ENCODE measurements at regions not wholly inside any gene's neighbourhood (a gene's known extent, or its start where the extent isn't known, plus 50 kb on each side); places are given as distances from the start of the nearest gene placed in this dataset.

GRCh38 chrX:81874807-81875206 lies 672.9 kb downstream of the SH3BGRL start:
- no peaks in the 10 kb centered on the region for H3K36me3 ChIP-seq (ENCODE audit: control insufficient read depth, insufficient read depth, low read length)
- no peaks in the 10 kb centered on the region for H3K4me1 ChIP-seq (ENCODE audit: control insufficient read depth, extremely low read depth, insufficient read depth, low read length)
- no peak overlapping the region for H3K4me3 ChIP-seq (replicated peaks in 1 of 4; ENCODE audit: control extremely low read depth in 1 of 4, insufficient read depth in 1 of 4, low read depth in 3 of 4, low read length in 4 of 4)
- no peak overlapping the region for H3K4me2 ChIP-seq (ENCODE audit: extremely low read depth, insufficient read depth, low read length)
- H4K20me1 ChIP-seq (ENCODE audit: control insufficient read depth, extremely low read depth, insufficient read depth, low read length): no peaks in the 10 kb centered on the region
- DNase-seq (ENCODE audit: low read depth in 2 of 2): no peak
- no peaks in the 10 kb centered on the region for H3K79me2 ChIP-seq (ENCODE audit: control insufficient read depth, insufficient read depth, low read length)
- H3K9me3 ChIP-seq (ENCODE audit: control insufficient read depth, insufficient read depth, low read depth, low read length): no peaks in the 10 kb centered on the region
- no peak overlapping the region for H2AFZ ChIP-seq (ENCODE audit: low read length)
- TF ChIP-seq CTCF (conservative IDR thresholded peaks at IDR 0.05 in 1 of 2, IDR thresholded peaks at IDR 0.05 in 1 of 2; ENCODE audit: low read depth in 1 of 2, low read length in 2 of 2) (no peak), EZH2 (IDR thresholded peaks at IDR 0.05; ENCODE audit: low read length, missing control alignments) (no peak)
- H3K27me3 ChIP-seq (ENCODE audit: control insufficient read depth, insufficient read depth, low read length): no peaks in the 10 kb centered on the region
- H3K27ac ChIP-seq (ENCODE audit: insufficient read depth, low read length): no peak overlapping the region
- no peak overlapping the region for H3K9ac ChIP-seq (ENCODE audit: insufficient read depth, low read length)

GRCh38 chrX:81875800-81876199 lies 673.9 kb downstream of the SH3BGRL start:
- H3K36me3 ChIP-seq (ENCODE audit: control insufficient read depth, insufficient read depth, low read length): no peaks in the 10 kb centered on the region
- no peaks in the 10 kb centered on the region for H4K20me1 ChIP-seq (ENCODE audit: control insufficient read depth, extremely low read depth, insufficient read depth, low read length)
- DNase-seq (ENCODE audit: low read depth in 2 of 2): no peak
- no peak overlapping the region for H3K9ac ChIP-seq (ENCODE audit: insufficient read depth, low read length)
- no peaks in the 10 kb centered on the region for H3K27me3 ChIP-seq (ENCODE audit: control insufficient read depth, insufficient read depth, low read length)
- no peak overlapping the region for H2AFZ ChIP-seq (ENCODE audit: low read length)
- H3K79me2 ChIP-seq (ENCODE audit: control insufficient read depth, insufficient read depth, low read length): no peaks in the 10 kb centered on the region
- no peaks in the 10 kb centered on the region for H3K9me3 ChIP-seq (ENCODE audit: control insufficient read depth, insufficient read depth, low read depth, low read length)
- no peak overlapping the region for H3K4me2 ChIP-seq (ENCODE audit: extremely low read depth, insufficient read depth, low read length)
- H3K4me3 ChIP-seq (replicated peaks in 1 of 4; ENCODE audit: control extremely low read depth in 1 of 4, insufficient read depth in 1 of 4, low read depth in 3 of 4, low read length in 4 of 4): no peak overlapping the region
- H3K27ac ChIP-seq (ENCODE audit: insufficient read depth, low read length): no peak overlapping the region
- TF ChIP-seq EZH2 (IDR thresholded peaks at IDR 0.05; ENCODE audit: low read length, missing control alignments) (no peak), CTCF (conservative IDR thresholded peaks at IDR 0.05 in 1 of 2, IDR thresholded peaks at IDR 0.05 in 1 of 2; ENCODE audit: low read depth in 1 of 2, low read length in 2 of 2) (no peak)
- H3K4me1 ChIP-seq (ENCODE audit: control insufficient read depth, extremely low read depth, insufficient read depth, low read length): no peaks in the 10 kb centered on the region

GRCh38 chrX:81876437-81876836 lies 674.5 kb downstream of the SH3BGRL start:
- TF ChIP-seq EZH2 (IDR thresholded peaks at IDR 0.05; ENCODE audit: low read length, missing control alignments) (no peak), CTCF (conservative IDR thresholded peaks at IDR 0.05 in 1 of 2, IDR thresholded peaks at IDR 0.05 in 1 of 2; ENCODE audit: low read depth in 1 of 2, low read length in 2 of 2) (no peak)
- H3K27me3 ChIP-seq (ENCODE audit: control insufficient read depth, insufficient read depth, low read length): no peaks in the 10 kb centered on the region
- no peak overlapping the region for H3K27ac ChIP-seq (ENCODE audit: insufficient read depth, low read length)
- no peaks in the 10 kb centered on the region for H3K9me3 ChIP-seq (ENCODE audit: control insufficient read depth, insufficient read depth, low read depth, low read length)
- H3K4me1 ChIP-seq (ENCODE audit: control insufficient read depth, extremely low read depth, insufficient read depth, low read length): no peaks in the 10 kb centered on the region
- no peak for DNase-seq (ENCODE audit: low read depth in 2 of 2)
- H3K36me3 ChIP-seq (ENCODE audit: control insufficient read depth, insufficient read depth, low read length): no peaks in the 10 kb centered on the region
- no peak overlapping the region for H3K4me2 ChIP-seq (ENCODE audit: extremely low read depth, insufficient read depth, low read length)
- H3K9ac ChIP-seq (ENCODE audit: insufficient read depth, low read length): no peak overlapping the region
- no peaks in the 10 kb centered on the region for H4K20me1 ChIP-seq (ENCODE audit: control insufficient read depth, extremely low read depth, insufficient read depth, low read length)
- H3K79me2 ChIP-seq (ENCODE audit: control insufficient read depth, insufficient read depth, low read length): no peaks in the 10 kb centered on the region
- H3K4me3 ChIP-seq (replicated peaks in 1 of 4; ENCODE audit: control extremely low read depth in 1 of 4, insufficient read depth in 1 of 4, low read depth in 3 of 4, low read length in 4 of 4): no peak overlapping the region
- no peak overlapping the region for H2AFZ ChIP-seq (ENCODE audit: low read length)

All from fibroblast of lung (primary cell).